SK-N-MC (cell line): ENCODE measurements at regions not wholly inside any gene's neighbourhood (a gene's known extent, or its start where the extent isn't known, plus 50 kb on each side); places are given as distances from the start of the nearest gene placed in this dataset.

ENCODE experiments used
- EZH2 ChIP-seq: fragments of 200-600 bp; sonication (generic); IDR thresholded peaks from one replicate; pipeline ENCODE4 v1.6.1; 2017; ENCODE audit warnings: antibody characterized with exemption
- POLR2AphosphoS5 ChIP-seq: IDR thresholded peaks from 2 replicates; pipeline ENCODE4 v1.6.1; 2012; ENCODE audit warnings: mild to moderate bottlenecking, low read depth, low read length, borderline replicate concordance

DNA sequence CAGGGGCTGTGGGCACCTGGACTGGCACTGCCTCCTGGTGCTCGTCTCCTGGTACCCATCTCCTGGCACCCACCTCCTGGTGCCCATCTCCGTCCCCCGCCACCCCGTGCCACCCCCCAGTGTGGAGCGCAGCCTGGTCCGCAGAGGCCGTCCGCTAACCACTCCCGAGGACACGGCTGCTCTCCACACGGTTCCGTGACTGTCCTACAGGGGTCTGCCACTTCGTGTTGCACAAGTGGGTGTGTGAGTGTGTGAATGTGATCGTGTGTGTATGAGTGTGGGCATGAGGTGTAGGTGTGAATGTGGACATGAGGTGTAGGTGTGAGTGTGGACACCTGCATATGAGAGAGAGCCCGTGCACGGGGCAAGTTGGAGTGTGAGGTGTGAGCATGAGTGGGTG, 119.4 kb upstream of the HS6ST1 start:
- TF ChIP-seq POLR2AphosphoS5 = no peak
- no peak for TF ChIP-seq EZH2
